GM12874 (cell line): ENCODE measurements at regions not wholly inside any gene's neighbourhood (a gene's known extent, or its start where the extent isn't known, plus 50 kb on each side); places are given as distances from the start of the nearest gene placed in this dataset.

ENCODE experiments used
- CTCF ChIP-seq: IDR thresholded peaks from 2 replicates; pipeline ENCODE4 v1.5.1; 2011; ENCODE audit warnings: low read depth, mild to moderate bottlenecking, control low read depth, low read length, moderate library complexity; ENCODE audit not compliant: insufficient read depth

- no peak for TF ChIP-seq CTCF
Measured at GRCh38 chr6:106785298-106785697, 155.9 kb downstream of the QRSL1 start.

DNA sequence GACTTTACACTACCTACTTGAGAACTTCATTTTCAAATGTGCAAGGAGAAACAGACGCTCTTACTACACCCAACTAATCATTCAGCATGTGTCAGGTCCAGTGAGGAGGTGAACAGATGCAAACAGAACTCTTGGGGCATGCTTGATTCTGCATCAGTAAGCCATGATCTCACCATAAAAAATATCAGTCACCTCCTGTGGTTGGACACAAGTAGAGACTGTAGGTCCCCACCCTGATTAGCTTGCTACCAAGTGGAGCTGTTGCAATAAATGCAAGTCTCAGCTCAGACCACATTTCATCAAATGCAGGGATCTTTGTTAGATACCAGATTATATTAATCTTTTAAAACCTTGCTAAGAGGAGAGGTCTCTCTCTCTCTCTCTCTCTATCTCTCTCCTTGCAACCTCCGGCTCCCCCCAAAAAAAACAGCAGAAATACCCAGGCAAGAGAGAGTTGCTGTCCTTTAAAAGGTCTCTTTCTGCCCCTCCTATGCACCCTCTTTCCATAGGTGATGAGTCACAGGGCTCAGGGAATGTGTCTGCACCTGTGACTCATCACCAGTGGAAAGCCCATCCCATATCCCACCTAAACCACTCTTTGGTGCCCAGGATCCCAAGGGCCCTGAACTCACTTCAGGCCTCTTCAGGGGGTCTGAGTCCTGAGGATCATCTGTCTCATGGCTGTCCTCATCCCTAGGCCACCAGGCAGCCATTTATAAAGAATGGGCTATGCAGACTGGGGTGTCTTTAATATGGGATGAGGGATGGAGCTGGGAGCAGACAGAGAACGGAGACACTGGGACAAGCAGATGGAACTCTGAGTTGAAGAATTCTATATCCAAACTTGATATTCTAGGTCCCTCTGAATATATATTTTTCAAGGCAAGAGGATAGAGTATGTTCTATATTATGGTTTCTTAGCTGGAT is 154.5 kb downstream of the QRSL1 start:
- TF ChIP-seq CTCF, result no peak

DNA sequence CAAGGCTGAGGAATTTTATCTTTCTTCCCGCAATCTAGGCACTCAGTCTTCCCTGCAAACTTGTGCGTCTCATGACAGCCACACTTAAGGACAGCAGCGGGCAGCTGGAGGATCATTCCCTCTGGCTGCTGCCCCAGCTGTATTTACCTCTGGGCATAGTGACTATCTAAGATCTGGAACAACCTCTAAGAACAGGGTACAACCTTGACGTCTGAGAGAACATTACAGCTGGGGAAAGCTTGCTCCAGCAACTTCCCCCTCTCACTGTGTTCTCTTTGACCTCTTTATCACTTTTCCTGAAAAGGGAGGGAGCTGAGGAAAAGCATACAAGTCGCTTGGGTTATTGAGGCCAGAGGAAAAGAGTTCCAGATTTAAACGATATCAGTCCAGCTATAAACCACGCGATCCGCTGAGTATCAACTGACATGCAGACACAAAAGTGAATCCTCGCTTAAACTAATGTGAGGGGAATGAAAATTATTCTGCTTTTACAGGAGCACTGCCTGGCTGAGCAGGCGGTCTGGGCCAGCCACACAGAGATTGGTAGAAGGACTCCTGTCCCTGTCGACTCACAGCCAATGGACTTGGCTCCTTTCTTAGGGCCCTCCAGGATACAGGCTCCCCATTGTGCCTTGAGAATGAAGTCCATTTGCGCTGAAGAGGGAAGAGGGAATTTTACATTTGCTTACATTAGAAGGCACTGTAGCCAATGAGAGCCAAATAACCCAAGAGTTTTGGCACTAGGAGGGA is 153.3 kb downstream of the QRSL1 start:
- no peak for TF ChIP-seq CTCF

GRCh38 chr6:106778943-106779342 is 149.6 kb downstream of the QRSL1 start:
- no peak for TF ChIP-seq CTCF

DNA sequence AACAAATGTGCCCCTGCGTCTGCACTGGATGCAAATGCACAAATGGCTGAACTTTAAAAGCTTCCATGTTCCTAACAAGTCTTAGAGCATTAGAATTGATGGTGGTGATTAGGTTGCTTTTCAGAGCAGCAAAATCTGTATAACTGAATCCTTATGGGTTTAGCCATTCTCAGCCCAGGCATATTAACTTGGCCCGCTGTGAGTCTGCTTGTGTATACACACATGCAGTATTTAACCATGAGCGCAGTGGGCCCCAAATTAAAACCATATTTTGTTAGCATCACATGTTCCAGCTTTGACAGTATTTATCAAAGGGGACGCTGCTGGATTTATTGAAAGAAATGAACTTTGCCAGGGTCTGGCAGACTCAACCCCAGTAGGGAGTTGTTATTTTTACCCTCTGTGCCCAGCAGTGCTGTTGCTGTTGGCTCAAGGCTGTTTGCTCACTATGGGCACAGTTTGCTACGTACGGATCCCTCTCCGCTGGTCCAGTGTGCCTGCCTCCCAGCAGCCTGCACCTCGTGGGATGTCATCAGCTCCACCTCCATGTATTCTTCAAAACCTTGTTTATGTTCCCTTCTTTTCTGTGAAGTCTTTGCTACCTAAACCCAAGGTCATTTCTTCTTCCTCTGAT is 144.7 kb downstream of the QRSL1 start:
- TF ChIP-seq CTCF, result no peak

DNA sequence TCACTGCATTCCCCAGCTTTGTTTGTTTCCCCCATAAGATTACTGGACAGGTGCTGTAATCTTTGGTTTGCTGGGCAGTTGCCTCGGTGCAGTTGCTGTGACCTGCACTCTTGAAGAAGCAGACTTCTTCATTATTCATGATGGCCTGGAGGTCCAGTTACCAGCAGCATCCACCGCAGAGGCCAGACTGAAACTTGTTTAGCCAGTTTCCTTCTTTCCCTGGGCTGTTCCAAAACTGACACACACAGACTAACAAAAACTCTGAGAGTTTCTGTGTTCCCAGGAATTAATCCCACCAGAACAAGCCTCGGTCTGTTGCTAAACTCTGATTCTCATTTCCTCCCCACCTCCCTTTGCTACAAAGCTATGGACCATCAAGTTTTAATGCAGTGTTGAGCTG is 144.1 kb downstream of the QRSL1 start:
- TF ChIP-seq CTCF, result no peak
